Loucy (cell line): ENCODE measurements at regions not wholly inside any gene's neighbourhood (a gene's known extent, or its start where the extent isn't known, plus 50 kb on each side); places are given as distances from the start of the nearest gene placed in this dataset.

ENCODE experiments used
- EZH2phosphoT487 ChIP-seq: fragments of 200-600 bp; IDR thresholded peaks from 2 replicates; pipeline ENCODE4 v1.6.1; 2018; ENCODE audit warnings: antibody characterized with exemption, mild to moderate bottlenecking, moderate library complexity, borderline replicate concordance
- TF ChIP-seq, protein P1 (sequence below): fragments of 200-600 bp; sonication (generic); conservative IDR thresholded peaks from 2 replicates; pipeline ENCODE4 v1.5.1; 2014; ENCODE audit warnings: mild to moderate bottlenecking, antibody characterized with exemption, low read length

DNA sequence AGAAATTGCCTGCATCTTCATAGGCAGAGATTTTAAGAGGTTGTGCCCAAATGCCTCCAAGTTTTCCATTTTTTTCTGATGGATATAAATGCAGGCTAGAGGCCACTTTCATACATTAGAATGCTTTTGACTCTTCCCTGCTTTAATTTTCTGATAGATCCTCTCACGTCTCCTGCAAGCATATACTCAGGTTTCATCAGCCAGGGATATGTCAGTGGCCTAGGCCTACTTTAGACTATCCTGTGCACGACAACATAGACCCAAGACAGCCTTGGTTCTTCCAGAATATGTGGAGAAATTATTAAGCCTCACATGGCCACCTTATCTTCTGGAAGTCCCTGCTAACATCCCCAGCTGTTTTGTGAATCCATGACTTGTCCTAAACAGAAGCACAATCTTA lies 415.9 kb downstream of the TDRD15 start:
- TF ChIP-seq, protein P1, sequence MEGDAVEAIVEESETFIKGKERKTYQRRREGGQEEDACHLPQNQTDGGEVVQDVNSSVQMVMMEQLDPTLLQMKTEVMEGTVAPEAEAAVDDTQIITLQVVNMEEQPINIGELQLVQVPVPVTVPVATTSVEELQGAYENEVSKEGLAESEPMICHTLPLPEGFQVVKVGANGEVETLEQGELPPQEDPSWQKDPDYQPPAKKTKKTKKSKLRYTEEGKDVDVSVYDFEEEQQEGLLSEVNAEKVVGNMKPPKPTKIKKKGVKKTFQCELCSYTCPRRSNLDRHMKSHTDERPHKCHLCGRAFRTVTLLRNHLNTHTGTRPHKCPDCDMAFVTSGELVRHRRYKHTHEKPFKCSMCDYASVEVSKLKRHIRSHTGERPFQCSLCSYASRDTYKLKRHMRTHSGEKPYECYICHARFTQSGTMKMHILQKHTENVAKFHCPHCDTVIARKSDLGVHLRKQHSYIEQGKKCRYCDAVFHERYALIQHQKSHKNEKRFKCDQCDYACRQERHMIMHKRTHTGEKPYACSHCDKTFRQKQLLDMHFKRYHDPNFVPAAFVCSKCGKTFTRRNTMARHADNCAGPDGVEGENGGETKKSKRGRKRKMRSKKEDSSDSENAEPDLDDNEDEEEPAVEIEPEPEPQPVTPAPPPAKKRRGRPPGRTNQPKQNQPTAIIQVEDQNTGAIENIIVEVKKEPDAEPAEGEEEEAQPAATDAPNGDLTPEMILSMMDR, result no peak
- TF ChIP-seq EZH2phosphoT487, result no peak
